ENCODE measurements at regions not wholly inside any gene's neighbourhood (a gene's known extent, or its start where the extent isn't known, plus 50 kb on each side); places are given as distances from the start of the nearest gene placed in this dataset.

GRCh38 chr5:170164087-170164486 is 58.4 kb downstream of the FOXI1 start:
- TF ChIP-seq, protein P1, sequence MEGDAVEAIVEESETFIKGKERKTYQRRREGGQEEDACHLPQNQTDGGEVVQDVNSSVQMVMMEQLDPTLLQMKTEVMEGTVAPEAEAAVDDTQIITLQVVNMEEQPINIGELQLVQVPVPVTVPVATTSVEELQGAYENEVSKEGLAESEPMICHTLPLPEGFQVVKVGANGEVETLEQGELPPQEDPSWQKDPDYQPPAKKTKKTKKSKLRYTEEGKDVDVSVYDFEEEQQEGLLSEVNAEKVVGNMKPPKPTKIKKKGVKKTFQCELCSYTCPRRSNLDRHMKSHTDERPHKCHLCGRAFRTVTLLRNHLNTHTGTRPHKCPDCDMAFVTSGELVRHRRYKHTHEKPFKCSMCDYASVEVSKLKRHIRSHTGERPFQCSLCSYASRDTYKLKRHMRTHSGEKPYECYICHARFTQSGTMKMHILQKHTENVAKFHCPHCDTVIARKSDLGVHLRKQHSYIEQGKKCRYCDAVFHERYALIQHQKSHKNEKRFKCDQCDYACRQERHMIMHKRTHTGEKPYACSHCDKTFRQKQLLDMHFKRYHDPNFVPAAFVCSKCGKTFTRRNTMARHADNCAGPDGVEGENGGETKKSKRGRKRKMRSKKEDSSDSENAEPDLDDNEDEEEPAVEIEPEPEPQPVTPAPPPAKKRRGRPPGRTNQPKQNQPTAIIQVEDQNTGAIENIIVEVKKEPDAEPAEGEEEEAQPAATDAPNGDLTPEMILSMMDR (IDR thresholded peaks at IDR 0.05) = no peak
- TF ChIP-seq POLR2A (IDR thresholded peaks at IDR 0.05) = no peak
